ENCODE measurements at regions not wholly inside any gene's neighbourhood (a gene's known extent, or its start where the extent isn't known, plus 50 kb on each side); places are given as distances from the start of the nearest gene placed in this dataset.
"Not testable (repeated sequence)": the region's sequence is repeated elsewhere in the genome, so short reads cannot be mapped to it uniquely, and the experiment has no call there.

- H3K27ac ChIP-seq (ENCODE audit: low read depth, low read length); H3K9me3 ChIP-seq (ENCODE audit: insufficient read depth in 2 of 2, low read depth in 1 of 2, low read length in 1 of 2); H2BK15ac ChIP-seq (ENCODE audit: low read length); H2BK120ac ChIP-seq (replicated peaks; ENCODE audit: low read depth, low read length); H3K4me3 ChIP-seq (ENCODE audit: extremely low read depth in 1 of 4, insufficient read depth in 2 of 4, low read depth in 3 of 4, low read length in 4 of 4); H3K79me2 ChIP-seq (ENCODE audit: control insufficient read depth in 1 of 2, insufficient read depth in 2 of 2, low read length in 2 of 2); H2AK5ac ChIP-seq (ENCODE audit: low read depth, low read length); H3K27me3 ChIP-seq (replicated peaks in 1 of 4; ENCODE audit: control insufficient read depth in 3 of 4, extremely low read depth in 1 of 4, insufficient read depth in 3 of 4, low read length in 3 of 4); FAIRE-seq; H4K20me1 ChIP-seq (replicated peaks in 1 of 2; ENCODE audit: control insufficient read depth in 1 of 2, insufficient read depth in 2 of 2, low read length in 2 of 2); H3K4me2 ChIP-seq (ENCODE audit: insufficient read depth in 1 of 2, low read depth in 2 of 2, low read length in 2 of 2); H3K56ac ChIP-seq (replicated peaks; ENCODE audit: insufficient read length, low read depth, low read length); H3K23me2 ChIP-seq (ENCODE audit: low read depth, low read length); H4K5ac ChIP-seq (ENCODE audit: insufficient read length, low read depth, low read length); H3K36me3 ChIP-seq (ENCODE audit: control insufficient read depth in 2 of 4, insufficient read depth in 4 of 4, low read length in 3 of 4); H2BK20ac ChIP-seq (ENCODE audit: low read length); H2BK12ac ChIP-seq (ENCODE audit: low read depth, low read length); POLR2A ChIA-PET (ENCODE audit: partially characterized antibody); H3K23ac ChIP-seq (ENCODE audit: insufficient read length); H2AFZ ChIP-seq (ENCODE audit: low read length); H3K4ac ChIP-seq (replicated peaks; ENCODE audit: insufficient read length, low read depth, low read length); H3K14ac ChIP-seq (ENCODE audit: insufficient read length); DNase-seq (ENCODE audit: low read depth in 1 of 2, low spot score in 2 of 2); H3K18ac ChIP-seq (ENCODE audit: extremely low read depth, low read length); H4K8ac ChIP-seq (ENCODE audit: extremely low read depth, insufficient read depth, low read length); H4K91ac ChIP-seq (replicated peaks; ENCODE audit: insufficient read length, low read length); H3K9ac ChIP-seq (replicated peaks in 1 of 4; ENCODE audit: extremely low read depth in 1 of 4, low read depth in 3 of 4, low read length in 3 of 4); H3K4me1 ChIP-seq (replicated peaks in 1 of 4; ENCODE audit: control insufficient read depth in 3 of 4, insufficient read depth in 4 of 4, low read length in 3 of 4); H2BK5ac ChIP-seq (ENCODE audit: low read depth, low read length); H3K79me1 ChIP-seq (ENCODE audit: low read depth, low read length): not testable (repeated sequence)
- 82% methylated on average over 3 of the region's 3 CpGs; no CpG with 5 or more reads in 1 of the 2 experiments for whole genome bisulfite sequencing, 2 experiments (ENCODE audit: extremely low coverage in 1 of 2, insufficient coverage in 1 of 2, insufficient read length in 1 of 2, insufficient replicate concordance in 2 of 2, low coverage in 1 of 2, low lambda C conversion rate in 2 of 2, missing lambda C conversion rate in 1 of 2)
- CTCF ChIA-PET (ENCODE audit: partially characterized antibody) = interaction anchor here (1.1 to 1.6 kb wide), 2 partner anchors 84 to 190 kb away, joined by 3 read pairs; no protein-coding TSS in a partner anchor
Observed at GRCh38 chr12:107214373-107214773, 121.0 kb upstream of the CRY1 start.

- H3K27ac ChIP-seq (ENCODE audit: low read depth, low read length); H4K20me1 ChIP-seq (replicated peaks in 1 of 2; ENCODE audit: control insufficient read depth in 1 of 2, insufficient read depth in 2 of 2, low read length in 2 of 2); DNase-seq (ENCODE audit: low read depth in 1 of 2, low spot score in 2 of 2); H3K27me3 ChIP-seq (replicated peaks in 1 of 4; ENCODE audit: control insufficient read depth in 3 of 4, extremely low read depth in 1 of 4, insufficient read depth in 3 of 4, low read length in 3 of 4); H3K4me3 ChIP-seq (ENCODE audit: extremely low read depth in 1 of 4, insufficient read depth in 2 of 4, low read depth in 3 of 4, low read length in 4 of 4); H4K5ac ChIP-seq (ENCODE audit: insufficient read length, low read depth, low read length); FAIRE-seq; H2BK15ac ChIP-seq (ENCODE audit: low read length); H3K79me2 ChIP-seq (ENCODE audit: control insufficient read depth in 1 of 2, insufficient read depth in 2 of 2, low read length in 2 of 2); H4K91ac ChIP-seq (replicated peaks; ENCODE audit: insufficient read length, low read length); H3K4me1 ChIP-seq (replicated peaks in 1 of 4; ENCODE audit: control insufficient read depth in 3 of 4, insufficient read depth in 4 of 4, low read length in 3 of 4); H3K14ac ChIP-seq (ENCODE audit: insufficient read length); H3K23me2 ChIP-seq (ENCODE audit: low read depth, low read length); H2AK5ac ChIP-seq (ENCODE audit: low read depth, low read length); H3K9ac ChIP-seq (replicated peaks in 1 of 4; ENCODE audit: extremely low read depth in 1 of 4, low read depth in 3 of 4, low read length in 3 of 4); CTCF ChIA-PET (ENCODE audit: partially characterized antibody); H3K4ac ChIP-seq (replicated peaks; ENCODE audit: insufficient read length, low read depth, low read length); H3K9me3 ChIP-seq (ENCODE audit: insufficient read depth in 2 of 2, low read depth in 1 of 2, low read length in 1 of 2); H2BK5ac ChIP-seq (ENCODE audit: low read depth, low read length); H2BK12ac ChIP-seq (ENCODE audit: low read depth, low read length); H3K56ac ChIP-seq (replicated peaks; ENCODE audit: insufficient read length, low read depth, low read length); H3K79me1 ChIP-seq (ENCODE audit: low read depth, low read length); H2AFZ ChIP-seq (ENCODE audit: low read length); H3K18ac ChIP-seq (ENCODE audit: extremely low read depth, low read length); H2BK20ac ChIP-seq (ENCODE audit: low read length); H3K23ac ChIP-seq (ENCODE audit: insufficient read length); H3K36me3 ChIP-seq (ENCODE audit: control insufficient read depth in 2 of 4, insufficient read depth in 4 of 4, low read length in 3 of 4); H2BK120ac ChIP-seq (replicated peaks; ENCODE audit: low read depth, low read length); POLR2A ChIA-PET (ENCODE audit: partially characterized antibody); H3K4me2 ChIP-seq (ENCODE audit: insufficient read depth in 1 of 2, low read depth in 2 of 2, low read length in 2 of 2); H4K8ac ChIP-seq (ENCODE audit: extremely low read depth, insufficient read depth, low read length): not testable (repeated sequence)
- WGBS, 2 experiments (ENCODE audit: extremely low coverage in 1 of 2, insufficient coverage in 1 of 2, insufficient read length in 1 of 2, insufficient replicate concordance in 2 of 2, low coverage in 1 of 2, low lambda C conversion rate in 2 of 2, missing lambda C conversion rate in 1 of 2) = 93% methylated on average over 7 of the region's 7 CpGs; no CpG with 5 or more reads in 1 of the 2 experiments
Observed at GRCh38 chr12:107216411-107216810, 123.1 kb upstream of the CRY1 start.

Data from H1 (cell line).